ENCODE measurements at regions not wholly inside any gene's neighbourhood (a gene's known extent, or its start where the extent isn't known, plus 50 kb on each side); places are given as distances from the start of the nearest gene placed in this dataset.
"Not testable (repeated sequence)": the region's sequence is repeated elsewhere in the genome, so short reads cannot be mapped to it uniquely, and the experiment has no call there.

DNA sequence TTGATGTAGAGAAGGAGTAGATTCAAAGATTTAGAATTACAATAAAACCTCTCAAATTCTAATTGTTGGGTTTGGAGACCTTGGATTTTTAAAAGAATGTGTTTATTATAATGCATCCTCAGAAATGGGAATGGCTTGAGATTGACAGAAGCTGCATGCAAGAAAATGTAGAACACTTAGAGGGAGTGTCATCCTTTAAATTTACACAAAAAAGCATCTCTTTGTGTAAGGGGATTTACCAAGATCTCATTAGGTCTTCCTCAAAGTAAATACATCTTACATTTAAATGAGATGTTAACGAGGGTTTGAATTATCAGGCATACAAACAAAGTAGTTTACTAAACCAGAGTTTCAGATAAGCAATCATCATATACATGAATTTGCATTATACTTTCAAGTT, 615.0 kb downstream of the FAM133A start:
- in situ Hi-C loops (cut with HindIII; ENCODE audit: low pct_ligation_motif_present, low pct_unique_long_range_greater_than_20kb, low sequenced_read_pairs), result no loop called here
- DNase-seq, result no peak

DNA sequence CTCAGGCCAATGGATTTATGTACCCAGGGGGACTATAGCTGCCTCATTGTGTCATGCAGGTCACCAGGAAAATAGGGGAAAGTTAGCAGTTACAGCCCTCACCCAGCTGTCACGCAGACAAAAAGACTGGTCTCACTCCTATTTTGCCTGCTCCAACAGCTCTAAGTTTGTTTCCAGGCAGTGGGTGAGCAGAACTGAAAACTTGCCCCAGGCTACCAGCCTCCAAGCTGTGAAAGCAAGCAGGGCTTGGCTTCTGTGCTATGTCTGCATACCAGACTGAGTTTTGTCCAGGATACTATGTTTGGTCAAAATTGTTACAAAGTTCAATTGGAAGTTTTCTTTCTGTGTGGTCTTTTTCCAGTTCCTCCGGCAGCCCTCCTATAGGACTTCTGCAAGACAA, 628.4 kb downstream of the FAM133A start:
- in situ Hi-C loops (cut with HindIII; ENCODE audit: low pct_ligation_motif_present, low pct_unique_long_range_greater_than_20kb, low sequenced_read_pairs), result no loop called here

DNA sequence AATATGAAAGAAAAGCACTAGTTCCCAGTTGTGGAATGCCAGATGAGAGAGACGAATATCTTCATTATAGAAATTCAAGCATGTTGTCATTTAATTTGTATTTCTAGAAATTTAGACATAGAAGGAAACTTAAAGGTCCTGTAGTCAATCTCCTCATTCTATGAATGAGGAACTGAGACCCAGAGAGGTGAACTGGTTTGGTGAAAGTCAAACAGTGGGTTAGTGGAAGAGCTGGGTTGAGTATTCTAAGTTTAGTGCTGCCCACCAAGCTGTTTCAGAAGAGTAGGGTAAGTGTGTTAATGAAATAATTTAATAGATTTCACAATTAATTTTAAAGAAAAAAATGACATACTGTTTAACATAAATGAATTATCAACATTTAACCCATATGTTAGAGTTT, 655.2 kb downstream of the FAM133A start:
- in situ Hi-C loops (cut with HindIII; ENCODE audit: low pct_ligation_motif_present, low pct_unique_long_range_greater_than_20kb, low sequenced_read_pairs), result no loop called here

More for the DNA sequence above, 628.4 kb downstream of the FAM133A start:
- no peak for DNase-seq

DNA sequence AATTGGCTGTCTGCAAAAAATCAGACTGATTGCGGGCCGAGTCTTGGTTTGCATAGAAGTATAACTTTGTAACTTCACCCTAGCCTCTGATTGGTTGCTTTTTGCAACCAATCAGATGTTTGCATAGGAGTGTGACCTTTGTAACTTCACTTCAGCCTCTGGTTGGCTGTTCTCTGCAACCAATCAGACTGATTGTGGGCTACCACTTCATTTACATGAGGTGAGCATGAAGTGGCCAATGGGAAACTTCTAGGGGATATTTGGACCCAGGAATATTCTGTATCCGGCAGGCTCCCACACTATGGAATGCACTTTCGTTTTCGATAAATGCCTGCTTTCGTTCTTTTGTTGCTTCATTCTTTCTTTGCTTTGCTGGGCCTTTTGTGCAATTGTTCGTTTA, 667.7 kb downstream of the FAM133A start:
- DNase-seq; in situ Hi-C loops (cut with HindIII; ENCODE audit: low pct_ligation_motif_present, low pct_unique_long_range_greater_than_20kb, low sequenced_read_pairs): not testable (repeated sequence)

More for the DNA sequence above, 655.2 kb downstream of the FAM133A start:
- no peak for DNase-seq

DNA sequence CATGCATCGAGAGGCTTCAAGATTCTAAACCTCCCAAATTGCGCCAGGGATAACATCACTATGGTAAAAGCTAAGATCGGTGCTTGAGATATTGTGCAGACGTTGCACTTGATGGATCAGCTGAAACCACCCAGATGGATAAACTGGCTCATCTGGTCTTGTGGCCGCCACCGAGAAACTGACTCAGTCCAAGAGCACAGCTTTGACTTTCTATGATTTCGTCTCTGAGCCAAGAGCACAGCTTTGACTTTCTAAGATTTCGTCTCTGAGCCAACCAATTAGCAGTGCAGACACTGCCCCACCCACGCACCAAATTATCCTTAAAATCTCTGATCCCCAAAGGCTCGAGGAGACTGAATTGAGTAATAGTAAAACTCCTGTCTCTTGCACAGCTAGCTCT, 687.2 kb downstream of the FAM133A start:
- in situ Hi-C loops (cut with HindIII; ENCODE audit: low pct_ligation_motif_present, low pct_unique_long_range_greater_than_20kb, low sequenced_read_pairs), result no loop called here
- no peak for DNase-seq

DNA sequence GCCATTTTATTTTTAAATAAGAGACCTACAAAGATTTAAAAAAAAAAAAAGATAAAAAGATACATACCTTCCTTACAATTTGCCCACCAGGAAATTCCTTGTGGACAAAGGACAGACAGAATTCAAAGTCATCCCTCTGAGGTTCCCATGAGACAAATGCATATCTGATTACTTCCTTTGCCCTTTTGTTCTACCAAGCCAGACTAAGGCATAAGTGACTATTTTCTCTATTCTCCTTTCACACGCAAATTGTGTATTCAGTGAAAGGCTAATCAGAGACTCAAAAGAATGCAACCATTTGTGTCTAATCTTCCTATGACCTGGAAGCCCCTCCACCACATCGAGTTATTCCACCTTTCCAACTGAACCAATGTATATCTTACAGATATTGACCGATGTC, 691.7 kb downstream of the FAM133A start:
- no peak for DNase-seq
- in situ Hi-C loops (cut with HindIII; ENCODE audit: low pct_ligation_motif_present, low pct_unique_long_range_greater_than_20kb, low sequenced_read_pairs), result no loop called here

DNA sequence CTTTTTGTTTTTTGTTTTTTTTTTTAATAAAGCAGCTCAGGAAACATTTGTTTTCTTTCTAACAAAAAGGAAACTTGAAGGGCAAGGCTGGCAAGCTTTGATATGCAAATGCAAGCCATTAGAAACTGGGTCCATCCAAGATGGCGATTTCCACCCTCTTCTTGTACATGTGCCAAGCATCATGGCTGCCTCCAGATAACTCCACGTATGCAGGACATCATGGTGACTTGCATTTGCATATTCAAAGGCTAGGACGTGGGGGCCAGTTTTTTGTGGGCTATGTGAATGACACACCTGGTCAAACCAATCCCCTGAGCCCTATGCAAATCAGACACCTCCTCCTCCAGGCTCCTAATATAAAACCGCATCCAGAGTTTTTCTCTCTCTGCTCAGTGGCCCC, 692.6 kb downstream of the FAM133A start:
- DNase-seq, result no peak
- in situ Hi-C loops (cut with HindIII; ENCODE audit: low pct_ligation_motif_present, low pct_unique_long_range_greater_than_20kb, low sequenced_read_pairs), result no loop called here

DNA sequence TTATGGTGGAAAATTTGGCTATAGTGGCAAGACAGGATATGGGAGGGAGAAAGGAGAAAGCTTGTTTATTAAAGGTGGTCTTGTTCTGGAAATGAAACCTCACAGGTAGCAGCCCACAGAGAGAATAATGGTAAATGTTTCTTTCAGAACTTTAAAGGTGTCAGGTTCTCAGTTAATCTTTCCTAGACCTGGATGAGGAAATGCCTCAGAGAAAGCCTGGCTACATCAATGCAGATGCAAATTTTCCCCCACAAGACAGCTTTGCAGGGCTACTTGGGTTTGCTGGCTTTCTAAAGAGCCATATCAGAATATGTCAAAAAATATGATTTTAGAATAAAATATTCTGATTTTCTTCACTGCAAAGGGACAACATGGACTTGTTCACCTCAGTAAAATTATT, 715.0 kb downstream of the FAM133A start:
- no peak for DNase-seq
- in situ Hi-C loops (cut with HindIII; ENCODE audit: low pct_ligation_motif_present, low pct_unique_long_range_greater_than_20kb, low sequenced_read_pairs), result no loop called here

DNA sequence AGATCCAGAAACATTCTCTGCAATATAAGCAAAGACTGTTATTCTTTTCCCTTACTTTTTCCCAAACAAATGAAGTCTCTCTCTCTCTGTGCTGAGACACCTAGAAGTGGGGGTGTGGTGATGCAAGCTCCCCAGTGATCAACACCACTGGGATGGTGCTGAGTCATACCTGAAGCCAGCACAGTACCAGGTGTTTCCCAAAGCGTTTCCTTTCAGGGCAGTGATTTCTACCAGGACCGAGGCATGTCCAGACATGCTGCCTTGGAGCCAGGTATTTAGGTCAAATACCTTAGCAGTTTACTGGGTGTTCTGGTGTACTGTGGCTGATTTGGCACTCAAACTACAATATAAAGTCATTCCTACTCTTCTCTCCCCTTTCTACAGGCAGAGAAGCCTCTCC, 726.5 kb downstream of the FAM133A start:
- DNase-seq, result no peak
- in situ Hi-C loops (cut with HindIII; ENCODE audit: low pct_ligation_motif_present, low pct_unique_long_range_greater_than_20kb, low sequenced_read_pairs), result no loop called here

DNA sequence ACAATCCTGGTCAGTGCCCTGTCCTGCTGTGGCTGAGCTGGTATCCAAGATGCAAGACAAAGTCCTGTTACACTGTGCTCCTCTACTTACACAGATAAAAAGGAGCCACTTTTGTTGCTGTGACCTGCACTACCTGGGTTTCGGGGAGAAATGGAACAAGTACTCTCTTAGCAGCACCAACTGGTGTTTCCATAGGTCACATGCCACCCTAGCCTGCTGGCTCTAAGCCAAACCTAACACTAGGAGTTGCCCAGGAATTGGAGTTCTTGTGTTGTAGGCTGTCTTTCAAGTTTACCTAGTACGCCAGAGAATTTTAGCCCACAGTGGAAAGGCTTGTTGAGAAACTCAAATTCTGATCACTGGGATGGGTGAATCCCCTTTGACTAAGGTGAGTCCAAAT, 727.4 kb downstream of the FAM133A start:
- no peak for DNase-seq
- in situ Hi-C loops (cut with HindIII; ENCODE audit: low pct_ligation_motif_present, low pct_unique_long_range_greater_than_20kb, low sequenced_read_pairs), result no loop called here

DNA sequence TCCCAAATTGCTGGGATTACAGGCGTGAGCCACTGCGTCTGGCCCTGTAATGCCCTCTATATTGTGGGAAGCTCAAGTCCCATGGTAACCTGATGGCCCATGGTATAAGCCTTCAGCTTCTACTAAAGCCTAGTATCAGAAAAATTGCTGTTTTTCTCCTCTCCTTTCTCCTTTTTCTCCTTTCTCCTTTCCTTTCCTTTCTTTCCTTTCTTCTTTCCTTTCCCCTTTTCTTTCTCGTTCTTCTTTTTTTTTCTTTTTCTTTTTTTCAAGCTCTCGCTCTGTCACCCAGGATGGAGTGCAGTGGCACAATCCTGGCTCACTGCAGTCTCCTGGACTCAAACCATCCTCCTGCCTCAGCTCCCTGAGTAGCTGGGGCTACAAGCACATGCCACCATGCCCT, 740.7 kb downstream of the FAM133A start:
- in situ Hi-C loops (cut with HindIII; ENCODE audit: low pct_ligation_motif_present, low pct_unique_long_range_greater_than_20kb, low sequenced_read_pairs), result no loop called here
- DNase-seq, result no peak

DNA sequence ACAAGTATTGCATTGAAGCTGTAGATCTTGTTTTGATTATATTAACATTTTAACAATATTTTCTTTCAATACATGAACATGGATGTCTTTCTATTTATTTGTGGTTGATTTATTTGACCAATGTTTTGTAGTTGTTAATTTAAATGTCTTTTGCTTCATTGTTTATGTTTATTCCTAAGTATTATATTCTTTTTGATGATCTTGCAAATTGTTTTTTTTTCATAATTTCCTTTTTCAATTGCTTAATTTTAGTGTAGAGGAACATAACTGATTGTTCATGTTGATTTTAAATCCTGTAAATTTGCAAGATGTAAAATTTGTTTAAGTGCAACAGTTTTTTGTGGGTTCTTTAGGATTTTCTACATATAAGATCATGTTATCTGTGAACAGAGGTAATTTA, 744.1 kb downstream of the FAM133A start:
- DNase-seq, result no peak
- in situ Hi-C loops (cut with HindIII; ENCODE audit: low pct_ligation_motif_present, low pct_unique_long_range_greater_than_20kb, low sequenced_read_pairs), result no loop called here

DNA sequence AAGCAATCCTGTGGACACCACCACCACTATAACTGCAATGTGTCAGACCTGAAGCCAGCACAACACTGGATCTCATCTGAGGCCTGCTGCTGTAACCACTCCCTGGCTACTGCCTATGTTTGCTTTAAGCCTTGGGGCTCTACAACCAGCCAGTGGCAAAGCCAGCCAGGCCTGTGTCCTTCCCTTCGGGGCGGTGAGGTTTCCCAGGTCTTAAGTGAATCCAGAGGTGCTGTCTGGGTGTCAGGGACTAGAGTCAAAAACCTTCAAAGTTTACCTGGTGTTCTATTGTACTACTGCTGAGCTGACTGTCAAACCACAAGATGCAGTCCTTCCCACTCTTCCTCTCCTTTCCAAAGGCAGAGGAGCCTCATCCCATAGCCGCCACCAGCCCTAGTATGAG, 750.5 kb downstream of the FAM133A start:
- DNase-seq, result no peak
- in situ Hi-C loops (cut with HindIII; ENCODE audit: low pct_ligation_motif_present, low pct_unique_long_range_greater_than_20kb, low sequenced_read_pairs), result no loop called here

DNA sequence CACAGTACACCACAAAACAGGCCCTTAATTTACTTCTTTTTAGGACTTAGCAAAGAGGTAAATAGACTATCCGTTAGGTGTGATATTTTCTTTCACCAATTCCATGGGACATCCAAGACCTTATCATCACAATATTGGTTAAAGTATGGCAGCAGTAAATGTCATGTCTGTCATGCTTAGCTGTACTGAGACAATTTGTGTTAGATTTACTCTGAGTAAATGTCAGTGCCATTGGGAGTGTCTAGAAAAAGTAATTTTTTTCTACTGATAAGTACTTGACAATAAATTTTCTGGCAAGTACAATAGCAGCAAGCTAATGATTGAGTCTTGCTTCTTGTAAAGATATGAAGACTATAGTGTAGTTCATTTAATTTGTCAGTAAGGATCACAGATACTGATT, 756.1 kb downstream of the FAM133A start:
- no peak for DNase-seq
- in situ Hi-C loops (cut with HindIII; ENCODE audit: low pct_ligation_motif_present, low pct_unique_long_range_greater_than_20kb, low sequenced_read_pairs), result no loop called here

DNA sequence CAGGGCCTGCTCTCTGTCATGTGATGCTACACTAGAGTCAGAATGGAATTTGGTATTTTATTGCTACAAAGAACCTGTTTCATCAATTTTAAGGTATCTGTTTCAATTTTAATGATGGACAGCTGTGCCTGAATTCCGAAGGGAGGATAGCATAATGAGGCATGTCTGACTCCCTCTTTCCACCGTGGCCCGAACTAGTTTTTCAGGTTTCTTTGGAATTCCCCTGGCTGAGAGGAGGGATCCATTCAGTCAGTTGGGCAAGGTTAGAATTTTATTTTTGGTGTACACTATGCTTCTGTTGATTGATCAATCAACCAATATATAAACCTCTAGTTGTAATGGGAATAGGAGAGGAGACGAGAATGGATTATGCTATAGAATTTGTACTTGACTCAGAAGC, 761.8 kb downstream of the FAM133A start:
- in situ Hi-C loops (cut with HindIII; ENCODE audit: low pct_ligation_motif_present, low pct_unique_long_range_greater_than_20kb, low sequenced_read_pairs), result no loop called here
- no peak for DNase-seq

DNA sequence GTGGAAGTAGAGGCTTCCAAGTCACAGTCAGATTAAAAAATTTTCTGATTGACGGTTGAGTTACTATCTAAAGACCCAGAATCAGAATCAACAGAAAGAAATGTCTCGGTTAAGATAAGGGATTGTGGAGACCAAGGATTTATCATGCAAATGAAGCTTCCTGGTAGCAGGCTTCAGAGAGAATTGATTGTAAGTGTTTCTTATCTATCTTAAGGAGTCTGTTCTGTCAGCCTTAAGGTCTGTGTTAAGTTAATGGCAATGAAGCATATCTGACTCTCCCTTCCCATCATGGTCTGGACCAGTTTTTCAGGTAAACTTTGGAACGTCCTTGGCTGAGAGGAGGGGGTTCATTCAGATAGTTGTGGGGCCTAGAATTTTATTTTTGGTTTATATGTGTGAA, 780.2 kb downstream of the FAM133A start:
- DNase-seq, result no peak

DNA sequence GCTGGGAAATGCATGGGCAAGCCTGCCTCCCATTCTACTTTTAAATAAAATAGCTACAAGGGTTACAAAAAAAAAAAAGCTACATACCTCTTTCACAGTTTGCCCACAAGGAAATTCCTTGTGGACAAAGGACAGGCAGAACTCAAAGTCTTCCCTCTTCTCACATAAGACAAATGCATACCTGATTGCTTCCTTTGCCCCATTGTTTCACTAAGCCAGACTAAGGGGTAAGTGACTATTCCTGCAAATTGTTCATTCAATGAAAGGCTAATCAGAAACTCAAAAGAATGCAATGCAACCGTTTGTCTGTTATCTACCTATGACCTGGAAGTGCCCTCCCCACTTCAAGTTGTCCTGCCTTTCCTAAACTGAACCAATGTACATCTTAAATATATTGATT, 780.6 kb downstream of the FAM133A start:
- no peak for DNase-seq
- in situ Hi-C loops (cut with HindIII; ENCODE audit: low pct_ligation_motif_present, low pct_unique_long_range_greater_than_20kb, low sequenced_read_pairs), result no loop called here

More for the DNA sequence above, 780.2 kb downstream of the FAM133A start:
- in situ Hi-C loops (cut with HindIII; ENCODE audit: low pct_ligation_motif_present, low pct_unique_long_range_greater_than_20kb, low sequenced_read_pairs), result no loop called here

DNA sequence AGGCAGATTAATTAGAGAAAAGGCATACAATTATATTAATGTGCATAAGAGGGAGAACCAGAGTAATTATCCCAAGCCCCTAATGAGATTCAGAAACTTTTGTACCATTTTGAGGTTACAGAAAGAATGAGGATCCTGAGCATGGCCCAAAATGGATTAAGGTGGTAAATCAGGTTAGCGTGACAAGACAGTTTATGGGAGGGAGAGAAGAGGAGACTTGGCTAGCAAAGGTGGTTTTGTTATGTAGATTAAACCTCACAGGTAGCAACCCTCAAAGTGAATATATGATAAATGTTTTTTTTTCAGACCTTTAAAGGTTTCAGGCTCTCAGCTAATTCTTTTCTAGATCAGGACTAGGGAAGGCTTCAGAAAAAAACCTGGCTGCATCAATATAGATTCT, 781.8 kb downstream of the FAM133A start:
- in situ Hi-C loops (cut with HindIII; ENCODE audit: low pct_ligation_motif_present, low pct_unique_long_range_greater_than_20kb, low sequenced_read_pairs), result no loop called here
- DNase-seq, result no peak

DNA sequence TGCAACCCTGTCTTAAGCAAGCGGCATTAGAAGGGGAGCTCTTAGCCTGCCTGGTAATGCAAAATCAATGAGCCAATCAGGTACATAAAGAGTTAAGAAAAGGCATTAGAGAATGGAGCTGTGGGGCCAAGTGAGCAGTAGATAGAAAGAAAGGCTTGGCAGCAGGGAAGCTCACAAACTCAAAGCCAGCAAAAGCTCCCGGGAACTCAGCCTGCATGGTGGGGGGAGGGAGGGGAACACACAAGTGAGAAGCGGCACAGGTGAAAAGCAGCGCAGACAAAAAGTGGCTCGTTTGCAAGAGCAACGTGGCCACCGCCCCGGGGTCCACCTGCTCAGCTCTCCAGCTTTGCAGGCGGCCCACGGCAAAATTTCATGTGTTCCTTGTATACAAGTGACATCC, 818.5 kb downstream of the FAM133A start:
- DNase-seq, result no peak
- in situ Hi-C loops (cut with HindIII; ENCODE audit: low pct_ligation_motif_present, low pct_unique_long_range_greater_than_20kb, low sequenced_read_pairs), result no loop called here

DNA sequence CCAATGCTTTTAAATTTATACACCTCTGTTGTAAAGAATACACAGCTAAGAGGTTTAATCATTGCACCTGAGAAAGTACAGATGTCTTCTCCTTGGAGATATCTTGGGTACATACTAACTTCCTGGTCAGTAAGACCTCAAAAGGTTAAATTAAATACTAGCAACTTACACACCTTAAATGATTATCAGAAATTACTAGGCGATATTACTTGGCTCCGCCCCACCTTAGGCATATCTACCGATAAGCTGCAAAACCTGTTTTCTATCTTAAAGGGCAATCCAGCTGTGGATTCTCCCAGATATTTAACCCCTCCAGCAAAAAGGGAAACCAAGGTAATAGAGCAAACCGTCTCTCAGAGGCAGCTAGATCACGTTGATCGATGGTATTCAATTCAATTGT, 819.4 kb downstream of the FAM133A start:
- in situ Hi-C loops (cut with HindIII; ENCODE audit: low pct_ligation_motif_present, low pct_unique_long_range_greater_than_20kb, low sequenced_read_pairs), result no loop called here
- DNase-seq, result no peak

DNA sequence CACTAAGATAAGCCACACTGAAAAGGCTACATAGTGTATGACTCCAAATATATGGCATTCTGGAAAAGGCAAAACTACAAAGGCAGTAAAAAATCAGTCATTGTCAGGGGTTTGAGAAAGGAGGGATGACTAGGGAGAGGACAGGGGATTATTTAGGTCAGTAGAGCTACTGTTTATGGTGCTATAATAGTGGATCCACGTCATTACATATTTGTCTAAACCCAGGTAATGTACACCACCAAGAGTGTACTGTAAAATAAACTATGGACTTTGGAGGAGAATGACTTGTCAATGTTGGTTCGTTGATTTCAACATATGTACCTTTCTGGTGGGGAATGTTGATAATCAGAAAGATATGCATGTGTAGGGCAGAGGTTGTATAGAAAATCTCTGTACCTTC, 837.6 kb downstream of the FAM133A start:
- in situ Hi-C loops (cut with HindIII; ENCODE audit: low pct_ligation_motif_present, low pct_unique_long_range_greater_than_20kb, low sequenced_read_pairs), result no loop called here
- no peak for DNase-seq
